ENCODE measurements at regions not wholly inside any gene's neighbourhood (a gene's known extent, or its start where the extent isn't known, plus 50 kb on each side); places are given as distances from the start of the nearest gene placed in this dataset.
"Not testable (repeated sequence)": the region's sequence is repeated elsewhere in the genome, so short reads cannot be mapped to it uniquely, and the experiment has no call there.

- no peak for DNase-seq
Observed at GRCh38 chr13:80501556-80501955, 160.6 kb upstream of the SPRY2 start.

- DNase-seq: no peak
Observed at GRCh38 chr13:80499536-80500290, 158.8 kb upstream of the SPRY2 start.

- no peak for DNase-seq
Observed at GRCh38 chr13:80498433-80498832, 157.5 kb upstream of the SPRY2 start.

GRCh38 chr13:80497978-80498377 lies 157.1 kb upstream of the SPRY2 start:
- no peak for DNase-seq

- DNase-seq: no peak
Observed at GRCh38 chr13:80497439-80497838, 156.5 kb upstream of the SPRY2 start.

- no peak for DNase-seq
Observed at GRCh38 chr13:80496721-80497397, 155.9 kb upstream of the SPRY2 start.

GRCh38 chr13:80490491-80490943 lies 149.6 kb upstream of the SPRY2 start:
- not testable (repeated sequence) for DNase-seq

- no peak for DNase-seq
Observed at GRCh38 chr13:80486402-80486801, 145.5 kb upstream of the SPRY2 start.

- no peak for DNase-seq
Observed at GRCh38 chr13:80483157-80483556, 142.2 kb upstream of the SPRY2 start.

GRCh38 chr13:80481588-80481987 lies 140.7 kb upstream of the SPRY2 start:
- DNase-seq: no peak

GRCh38 chr13:80477661-80478443 lies 136.9 kb upstream of the SPRY2 start:
- no peak for DNase-seq

GRCh38 chr13:80476953-80477352 lies 136.0 kb upstream of the SPRY2 start:
- DNase-seq: no peak

GRCh38 chr13:80475718-80476117 lies 134.8 kb upstream of the SPRY2 start:
- no peak for DNase-seq

GRCh38 chr13:80473695-80474094 lies 132.8 kb upstream of the SPRY2 start:
- no peak for DNase-seq

- DNase-seq: no peak
Observed at GRCh38 chr13:80469853-80470381, 129.0 kb upstream of the SPRY2 start.

GRCh38 chr13:80469105-80469852 lies 128.4 kb upstream of the SPRY2 start:
- no peak for DNase-seq

GRCh38 chr13:80465321-80465720 lies 124.4 kb upstream of the SPRY2 start:
- no peak for DNase-seq

GRCh38 chr13:80463673-80464352 lies 122.9 kb upstream of the SPRY2 start:
- no peak for DNase-seq

- no peak for DNase-seq
Observed at GRCh38 chr13:80462567-80462966, 121.6 kb upstream of the SPRY2 start.

GRCh38 chr13:80462037-80462436 lies 121.1 kb upstream of the SPRY2 start:
- DNase-seq: no peak

GRCh38 chr13:80458543-80458942 lies 117.6 kb upstream of the SPRY2 start:
- DNase-seq: no peak

GRCh38 chr13:80454245-80454644 lies 113.3 kb upstream of the SPRY2 start:
- DNase-seq: no peak

All from stimulated activated CD4-positive, alpha-beta T cell treated with anti-CD3 and anti-CD28 coated beads, Interleukin-4, amount 100 ng/mL, for 24 hours (primary cell).